BE2C (cell line): ENCODE measurements at regions not wholly inside any gene's neighbourhood (a gene's known extent, or its start where the extent isn't known, plus 50 kb on each side); places are given as distances from the start of the nearest gene placed in this dataset.

Experiments
- DNase-seq: peaks from one replicate; pipeline ENCODE4 v3.0.0-alpha.2; 2020
- H3K27me3 ChIP-seq: fragments of 250-450 bp; sonication (Bioruptor Pico); 2 replicates; pipeline ENCODE4 v1.5.1; 2020; ENCODE audit warnings: mild to moderate bottlenecking
- H3K36me3 ChIP-seq: fragments of 250-450 bp; sonication (Bioruptor Pico); 2 replicates; pipeline ENCODE4 v1.5.1; 2020; ENCODE audit warnings: mild to moderate bottlenecking
- H3K4me1 ChIP-seq: fragments of 250-450 bp; sonication (Bioruptor Pico); 2 replicates; pipeline ENCODE4 v1.5.1; 2020
- H3K4me3 ChIP-seq: 2 replicates; pipeline ENCODE4 v1.5.1; 2011; ENCODE audit warnings: low read depth, low read length
- H3K9me3 ChIP-seq: fragments of 250-450 bp; sonication (Bioruptor Pico); 2 replicates; pipeline ENCODE4 v1.5.1; 2020
- CTCF ChIP-seq: IDR thresholded peaks from 2 replicates; pipeline ENCODE4 v1.5.1; 2012; ENCODE audit warnings: mild to moderate bottlenecking, low read depth, low read length

- TF ChIP-seq CTCF = no peak
- no peaks in the 10 kb centered on the region for H3K36me3 ChIP-seq
- no peak for DNase-seq
- peaks cover 8% of the 10 kb centered on the region; the same call in 1 of the 2 replicates for H3K4me1 ChIP-seq
- no peaks in the 10 kb centered on the region for H3K27me3 ChIP-seq
- H3K9me3 ChIP-seq = no peaks in the 10 kb centered on the region
- H3K4me3 ChIP-seq = no peak overlapping the region
Observed at GRCh38 chr1:14438127-14438769, 160.2 kb upstream of the KAZN start.

- TF ChIP-seq CTCF = no peak
- H3K4me1 ChIP-seq = peaks cover 8% of the 10 kb centered on the region; the same call in 1 of the 2 replicates
- no peaks in the 10 kb centered on the region for H3K36me3 ChIP-seq
- DNase-seq = no peak
- no peaks in the 10 kb centered on the region for H3K9me3 ChIP-seq
- H3K4me3 ChIP-seq = no peak overlapping the region
- no peaks in the 10 kb centered on the region for H3K27me3 ChIP-seq
Observed at GRCh38 chr1:14439015-14439414, 159.5 kb upstream of the KAZN start.

GRCh38 chr1:14440166-14440565 is 158.3 kb upstream of the KAZN start:
- Histone ChIP-seq H3K9me3 (no peaks in the 10 kb centered on the region), H3K27me3 (no peaks in the 10 kb centered on the region), H3K36me3 (no peaks in the 10 kb centered on the region), H3K4me1 (peaks cover 8% of the 10 kb centered on the region; the same call in 1 of the 2 replicates), H3K4me3 (no peak overlapping the region)
- DNase-seq = no peak
- TF ChIP-seq CTCF = no peak

GRCh38 chr1:14440731-14441130 is 157.8 kb upstream of the KAZN start:
- peaks cover 8% of the 10 kb centered on the region; the same call in 1 of the 2 replicates for H3K4me1 ChIP-seq
- H3K4me3 ChIP-seq = no peak overlapping the region
- TF ChIP-seq CTCF = no peak
- no peaks in the 10 kb centered on the region for H3K36me3 ChIP-seq
- H3K9me3 ChIP-seq = no peaks in the 10 kb centered on the region
- H3K27me3 ChIP-seq = no peaks in the 10 kb centered on the region
- DNase-seq = no peak

GRCh38 chr1:14441302-14441741 is 157.2 kb upstream of the KAZN start:
- H3K36me3 ChIP-seq = no peaks in the 10 kb centered on the region
- no peak overlapping the region for H3K4me3 ChIP-seq
- TF ChIP-seq CTCF = no peak
- H3K9me3 ChIP-seq = no peaks in the 10 kb centered on the region
- peaks cover 8% of the 10 kb centered on the region; the same call in 1 of the 2 replicates for H3K4me1 ChIP-seq
- DNase-seq = no peak
- no peaks in the 10 kb centered on the region for H3K27me3 ChIP-seq

GRCh38 chr1:14442669-14443068 is 155.8 kb upstream of the KAZN start:
- no peak overlapping the region for H3K4me3 ChIP-seq
- H3K9me3 ChIP-seq = no peaks in the 10 kb centered on the region
- H3K4me1 ChIP-seq = peaks cover 8% of the 10 kb centered on the region; the same call in 1 of the 2 replicates
- no peaks in the 10 kb centered on the region for H3K36me3 ChIP-seq
- no peaks in the 10 kb centered on the region for H3K27me3 ChIP-seq
- DNase-seq = peak; percentile 21
- TF ChIP-seq CTCF = peak; percentile 46
